Amniotic stem cell (primary cell): ENCODE measurements at regions not wholly inside any gene's neighbourhood (a gene's known extent, or its start where the extent isn't known, plus 50 kb on each side); places are given as distances from the start of the nearest gene placed in this dataset.

Experiments used
- DNase-seq: peaks from one replicate; lab custom pipeline; 2025; lab: John Stamatoyannopoulos, UW

GRCh38 chr6:133583907-133584427 is 304.9 kb upstream of the TCF21 start:
- no peak for DNase-seq

- no peak for DNase-seq
These were observed 304.1 kb upstream of the TCF21 start for GRCh38 chr6:133584823-133585222.

- DNase-seq, result no peak
These were observed 302.9 kb upstream of the TCF21 start for GRCh38 chr6:133585978-133586377.

- DNase-seq, result peak; percentile 19
These were observed 301.3 kb upstream of the TCF21 start for GRCh38 chr6:133587546-133588160.

- no peak for DNase-seq
These were observed 298.7 kb upstream of the TCF21 start for GRCh38 chr6:133590196-133590595.

- DNase-seq, result no peak
These were observed 298.1 kb upstream of the TCF21 start for GRCh38 chr6:133590814-133591213.

GRCh38 chr6:133591275-133591674 is 297.6 kb upstream of the TCF21 start:
- DNase-seq, result no peak

GRCh38 chr6:133594652-133595110 is 294.2 kb upstream of the TCF21 start:
- no peak for DNase-seq

- DNase-seq, result no peak
These were observed 293.7 kb upstream of the TCF21 start for GRCh38 chr6:133595111-133595761.

GRCh38 chr6:133606852-133607251 is 282.1 kb upstream of the TCF21 start:
- DNase-seq, result no peak

GRCh38 chr6:133608620-133609019 is 280.3 kb upstream of the TCF21 start:
- no peak for DNase-seq

GRCh38 chr6:133609415-133610226 is 279.3 kb upstream of the TCF21 start:
- peak; percentile 74 for DNase-seq

GRCh38 chr6:133610227-133610840 is 278.6 kb upstream of the TCF21 start:
- DNase-seq, result no peak

GRCh38 chr6:133610971-133611370 is 277.9 kb upstream of the TCF21 start:
- DNase-seq, result no peak

GRCh38 chr6:133612459-133612858 is 276.5 kb upstream of the TCF21 start:
- no peak for DNase-seq

- DNase-seq, result no peak
These were observed 275.7 kb upstream of the TCF21 start for GRCh38 chr6:133613211-133613610.

- DNase-seq, result no peak
These were observed 267.2 kb upstream of the TCF21 start for GRCh38 chr6:133621751-133622150.

- no peak for DNase-seq
These were observed 265.8 kb upstream of the TCF21 start for GRCh38 chr6:133623065-133623464.

- no peak for DNase-seq
These were observed 265.3 kb upstream of the TCF21 start for GRCh38 chr6:133623621-133624020.

- no peak for DNase-seq
These were observed 262.7 kb upstream of the TCF21 start for GRCh38 chr6:133626096-133626666.

- DNase-seq, result no peak
These were observed 258.9 kb upstream of the TCF21 start for GRCh38 chr6:133629970-133630369.

GRCh38 chr6:133630651-133631050 is 258.3 kb upstream of the TCF21 start:
- DNase-seq, result no peak
